ENCODE measurements at regions not wholly inside any gene's neighbourhood (a gene's known extent, or its start where the extent isn't known, plus 50 kb on each side); places are given as distances from the start of the nearest gene placed in this dataset.

DNA sequence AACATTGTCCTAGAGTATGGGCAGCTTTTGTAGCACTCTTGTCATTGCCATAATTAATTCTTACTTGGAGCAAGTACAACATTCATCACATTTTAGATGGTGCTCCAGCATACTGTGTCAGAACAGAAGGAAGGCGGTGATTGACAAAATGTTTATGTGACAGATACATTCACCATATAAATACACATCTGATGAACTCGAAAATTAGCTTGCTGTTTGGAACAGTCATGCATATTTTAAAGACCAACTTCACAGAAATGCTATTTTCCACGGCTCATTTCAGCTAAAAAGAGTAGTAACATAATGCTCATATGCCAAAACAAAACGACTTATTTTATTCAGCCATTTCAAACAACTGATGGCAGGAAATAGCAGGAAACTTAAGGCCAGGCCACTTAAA, 302.7 kb downstream of the MRPL39 start:
- TF ChIP-seq, protein P1, sequence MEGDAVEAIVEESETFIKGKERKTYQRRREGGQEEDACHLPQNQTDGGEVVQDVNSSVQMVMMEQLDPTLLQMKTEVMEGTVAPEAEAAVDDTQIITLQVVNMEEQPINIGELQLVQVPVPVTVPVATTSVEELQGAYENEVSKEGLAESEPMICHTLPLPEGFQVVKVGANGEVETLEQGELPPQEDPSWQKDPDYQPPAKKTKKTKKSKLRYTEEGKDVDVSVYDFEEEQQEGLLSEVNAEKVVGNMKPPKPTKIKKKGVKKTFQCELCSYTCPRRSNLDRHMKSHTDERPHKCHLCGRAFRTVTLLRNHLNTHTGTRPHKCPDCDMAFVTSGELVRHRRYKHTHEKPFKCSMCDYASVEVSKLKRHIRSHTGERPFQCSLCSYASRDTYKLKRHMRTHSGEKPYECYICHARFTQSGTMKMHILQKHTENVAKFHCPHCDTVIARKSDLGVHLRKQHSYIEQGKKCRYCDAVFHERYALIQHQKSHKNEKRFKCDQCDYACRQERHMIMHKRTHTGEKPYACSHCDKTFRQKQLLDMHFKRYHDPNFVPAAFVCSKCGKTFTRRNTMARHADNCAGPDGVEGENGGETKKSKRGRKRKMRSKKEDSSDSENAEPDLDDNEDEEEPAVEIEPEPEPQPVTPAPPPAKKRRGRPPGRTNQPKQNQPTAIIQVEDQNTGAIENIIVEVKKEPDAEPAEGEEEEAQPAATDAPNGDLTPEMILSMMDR (IDR thresholded peaks at IDR 0.05; ENCODE audit: low read depth, low read length, missing input control), result no peak
- TF ChIP-seq, protein P2, sequence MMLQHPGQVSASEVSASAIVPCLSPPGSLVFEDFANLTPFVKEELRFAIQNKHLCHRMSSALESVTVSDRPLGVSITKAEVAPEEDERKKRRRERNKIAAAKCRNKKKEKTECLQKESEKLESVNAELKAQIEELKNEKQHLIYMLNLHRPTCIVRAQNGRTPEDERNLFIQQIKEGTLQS (IDR thresholded peaks at IDR 0.05), result no peak
- no peak for TF ChIP-seq YY1 (IDR thresholded peaks at IDR 0.05)
- no peak for TF ChIP-seq TAF1 (conservative IDR thresholded peaks at IDR 0.05)
- no peak for TF ChIP-seq RAD21 (IDR thresholded peaks at IDR 0.05)
- TF ChIP-seq FOXA1 (IDR thresholded peaks at IDR 0.05), result no peak
- TF ChIP-seq, protein P3, sequence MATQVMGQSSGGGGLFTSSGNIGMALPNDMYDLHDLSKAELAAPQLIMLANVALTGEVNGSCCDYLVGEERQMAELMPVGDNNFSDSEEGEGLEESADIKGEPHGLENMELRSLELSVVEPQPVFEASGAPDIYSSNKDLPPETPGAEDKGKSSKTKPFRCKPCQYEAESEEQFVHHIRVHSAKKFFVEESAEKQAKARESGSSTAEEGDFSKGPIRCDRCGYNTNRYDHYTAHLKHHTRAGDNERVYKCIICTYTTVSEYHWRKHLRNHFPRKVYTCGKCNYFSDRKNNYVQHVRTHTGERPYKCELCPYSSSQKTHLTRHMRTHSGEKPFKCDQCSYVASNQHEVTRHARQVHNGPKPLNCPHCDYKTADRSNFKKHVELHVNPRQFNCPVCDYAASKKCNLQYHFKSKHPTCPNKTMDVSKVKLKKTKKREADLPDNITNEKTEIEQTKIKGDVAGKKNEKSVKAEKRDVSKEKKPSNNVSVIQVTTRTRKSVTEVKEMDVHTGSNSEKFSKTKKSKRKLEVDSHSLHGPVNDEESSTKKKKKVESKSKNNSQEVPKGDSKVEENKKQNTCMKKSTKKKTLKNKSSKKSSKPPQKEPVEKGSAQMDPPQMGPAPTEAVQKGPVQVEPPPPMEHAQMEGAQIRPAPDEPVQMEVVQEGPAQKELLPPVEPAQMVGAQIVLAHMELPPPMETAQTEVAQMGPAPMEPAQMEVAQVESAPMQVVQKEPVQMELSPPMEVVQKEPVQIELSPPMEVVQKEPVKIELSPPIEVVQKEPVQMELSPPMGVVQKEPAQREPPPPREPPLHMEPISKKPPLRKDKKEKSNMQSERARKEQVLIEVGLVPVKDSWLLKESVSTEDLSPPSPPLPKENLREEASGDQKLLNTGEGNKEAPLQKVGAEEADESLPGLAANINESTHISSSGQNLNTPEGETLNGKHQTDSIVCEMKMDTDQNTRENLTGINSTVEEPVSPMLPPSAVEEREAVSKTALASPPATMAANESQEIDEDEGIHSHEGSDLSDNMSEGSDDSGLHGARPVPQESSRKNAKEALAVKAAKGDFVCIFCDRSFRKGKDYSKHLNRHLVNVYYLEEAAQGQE (IDR thresholded peaks at IDR 0.05), result no peak
